ENCODE measurements at regions not wholly inside any gene's neighbourhood (a gene's known extent, or its start where the extent isn't known, plus 50 kb on each side); places are given as distances from the start of the nearest gene placed in this dataset.
"Not testable (repeated sequence)": the region's sequence is repeated elsewhere in the genome, so short reads cannot be mapped to it uniquely, and the experiment has no call there.

GRCh38 chr5:105859350-105859749, 1811.4 kb downstream of the EFNA5 start:
- TF ChIP-seq, protein P1, sequence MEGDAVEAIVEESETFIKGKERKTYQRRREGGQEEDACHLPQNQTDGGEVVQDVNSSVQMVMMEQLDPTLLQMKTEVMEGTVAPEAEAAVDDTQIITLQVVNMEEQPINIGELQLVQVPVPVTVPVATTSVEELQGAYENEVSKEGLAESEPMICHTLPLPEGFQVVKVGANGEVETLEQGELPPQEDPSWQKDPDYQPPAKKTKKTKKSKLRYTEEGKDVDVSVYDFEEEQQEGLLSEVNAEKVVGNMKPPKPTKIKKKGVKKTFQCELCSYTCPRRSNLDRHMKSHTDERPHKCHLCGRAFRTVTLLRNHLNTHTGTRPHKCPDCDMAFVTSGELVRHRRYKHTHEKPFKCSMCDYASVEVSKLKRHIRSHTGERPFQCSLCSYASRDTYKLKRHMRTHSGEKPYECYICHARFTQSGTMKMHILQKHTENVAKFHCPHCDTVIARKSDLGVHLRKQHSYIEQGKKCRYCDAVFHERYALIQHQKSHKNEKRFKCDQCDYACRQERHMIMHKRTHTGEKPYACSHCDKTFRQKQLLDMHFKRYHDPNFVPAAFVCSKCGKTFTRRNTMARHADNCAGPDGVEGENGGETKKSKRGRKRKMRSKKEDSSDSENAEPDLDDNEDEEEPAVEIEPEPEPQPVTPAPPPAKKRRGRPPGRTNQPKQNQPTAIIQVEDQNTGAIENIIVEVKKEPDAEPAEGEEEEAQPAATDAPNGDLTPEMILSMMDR (IDR thresholded peaks at IDR 0.05), result not testable (repeated sequence)
- TF ChIP-seq, protein P2, sequence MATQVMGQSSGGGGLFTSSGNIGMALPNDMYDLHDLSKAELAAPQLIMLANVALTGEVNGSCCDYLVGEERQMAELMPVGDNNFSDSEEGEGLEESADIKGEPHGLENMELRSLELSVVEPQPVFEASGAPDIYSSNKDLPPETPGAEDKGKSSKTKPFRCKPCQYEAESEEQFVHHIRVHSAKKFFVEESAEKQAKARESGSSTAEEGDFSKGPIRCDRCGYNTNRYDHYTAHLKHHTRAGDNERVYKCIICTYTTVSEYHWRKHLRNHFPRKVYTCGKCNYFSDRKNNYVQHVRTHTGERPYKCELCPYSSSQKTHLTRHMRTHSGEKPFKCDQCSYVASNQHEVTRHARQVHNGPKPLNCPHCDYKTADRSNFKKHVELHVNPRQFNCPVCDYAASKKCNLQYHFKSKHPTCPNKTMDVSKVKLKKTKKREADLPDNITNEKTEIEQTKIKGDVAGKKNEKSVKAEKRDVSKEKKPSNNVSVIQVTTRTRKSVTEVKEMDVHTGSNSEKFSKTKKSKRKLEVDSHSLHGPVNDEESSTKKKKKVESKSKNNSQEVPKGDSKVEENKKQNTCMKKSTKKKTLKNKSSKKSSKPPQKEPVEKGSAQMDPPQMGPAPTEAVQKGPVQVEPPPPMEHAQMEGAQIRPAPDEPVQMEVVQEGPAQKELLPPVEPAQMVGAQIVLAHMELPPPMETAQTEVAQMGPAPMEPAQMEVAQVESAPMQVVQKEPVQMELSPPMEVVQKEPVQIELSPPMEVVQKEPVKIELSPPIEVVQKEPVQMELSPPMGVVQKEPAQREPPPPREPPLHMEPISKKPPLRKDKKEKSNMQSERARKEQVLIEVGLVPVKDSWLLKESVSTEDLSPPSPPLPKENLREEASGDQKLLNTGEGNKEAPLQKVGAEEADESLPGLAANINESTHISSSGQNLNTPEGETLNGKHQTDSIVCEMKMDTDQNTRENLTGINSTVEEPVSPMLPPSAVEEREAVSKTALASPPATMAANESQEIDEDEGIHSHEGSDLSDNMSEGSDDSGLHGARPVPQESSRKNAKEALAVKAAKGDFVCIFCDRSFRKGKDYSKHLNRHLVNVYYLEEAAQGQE (IDR thresholded peaks at IDR 0.05; ENCODE audit: low read depth, low read length), result not testable (repeated sequence)
- not testable (repeated sequence) for TF ChIP-seq GATA2 (CRISPR knock-in tag; IDR thresholded peaks at IDR 0.05); RXRA (IDR thresholded peaks at IDR 0.05; ENCODE audit: borderline replicate concordance, low read depth); CHD2 (IDR thresholded peaks at IDR 0.05; ENCODE audit: low read length, partially characterized antibody)
